Tibial nerve (tissue), 4 donors: ENCODE measurements at regions not wholly inside any gene's neighbourhood (a gene's known extent, or its start where the extent isn't known, plus 50 kb on each side); places are given as distances from the start of the nearest gene placed in this dataset.

Experiments
- CTCF ChIP-seq, 5 experiments: fragments of 200-600 bp in 3 of 5; fragments of 450-650 bp in 2 of 5; sonication (generic) in 3 of 5; IDR thresholded peaks; one replicate each; pipeline ENCODE4 v1.5.1; 2016 to 2019; ENCODE audit warnings: antibody characterized with exemption in 5 of 5, mild to moderate bottlenecking in 3 of 5, moderate library complexity in 2 of 5
- EP300 ChIP-seq, 2 donors: sonication (generic); formaldehyde crosslinking; IDR thresholded peaks; one replicate each; pipeline ENCODE4 v1.6.1; 2017; ENCODE audit warnings: antibody characterized with exemption in 2 of 2, mild to moderate bottlenecking in 1 of 2

- no peak for TF ChIP-seq CTCF (IDR thresholded peaks at IDR 0.05)
- TF ChIP-seq EP300 (IDR thresholded peaks at IDR 0.05), result no peak
Measured at GRCh38 chr6:144466716-144467115, 181.6 kb downstream of the UTRN start.
